ENCODE measurements at regions not wholly inside any gene's neighbourhood (a gene's known extent, or its start where the extent isn't known, plus 50 kb on each side); places are given as distances from the start of the nearest gene placed in this dataset.

DNA sequence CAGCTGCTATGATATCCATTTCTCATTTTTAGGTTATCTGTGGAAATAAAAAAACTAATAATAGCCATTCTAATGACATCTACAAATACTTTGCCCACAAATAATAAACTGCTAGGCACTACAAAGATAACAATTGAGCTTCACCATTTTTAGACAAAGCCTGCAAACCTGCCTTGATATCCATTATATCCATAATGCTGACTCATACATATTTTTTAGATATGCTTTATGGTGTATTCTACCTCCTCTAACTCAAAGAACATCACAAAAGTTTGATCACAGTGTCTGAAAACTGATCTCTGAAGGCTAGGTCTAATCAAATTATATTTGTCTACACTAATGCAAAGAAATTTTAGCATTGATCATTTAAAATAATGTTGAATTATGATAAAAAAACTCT lies 138.4 kb downstream of the HNMT start:
- DNase-seq (ENCODE audit: extremely low read depth in 1 of 11, low read depth in 9 of 11, low spot score in 4 of 11): no peak

DNA sequence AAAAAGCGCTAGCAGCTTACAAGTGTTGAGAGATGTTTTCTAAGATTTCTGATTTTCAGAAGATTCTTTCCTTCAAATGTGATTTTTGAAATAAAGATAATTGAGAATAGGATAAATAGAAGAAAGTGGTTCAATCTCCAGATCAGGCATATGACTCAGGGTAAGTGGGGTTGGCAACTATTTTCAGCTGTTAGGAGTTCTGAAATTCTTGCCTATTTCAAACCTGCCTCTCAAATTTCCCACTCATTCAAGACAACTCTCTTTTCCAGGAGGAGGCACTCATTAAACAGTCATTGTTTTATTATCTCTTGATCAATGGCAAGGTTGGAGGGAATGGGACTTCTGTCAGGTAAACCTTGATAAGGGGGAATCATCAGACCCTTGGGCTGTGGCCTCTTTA lies 138.9 kb downstream of the HNMT start:
- DNase-seq (ENCODE audit: extremely low read depth in 1 of 11, low read depth in 9 of 11, low spot score in 4 of 11): no peak

DNA sequence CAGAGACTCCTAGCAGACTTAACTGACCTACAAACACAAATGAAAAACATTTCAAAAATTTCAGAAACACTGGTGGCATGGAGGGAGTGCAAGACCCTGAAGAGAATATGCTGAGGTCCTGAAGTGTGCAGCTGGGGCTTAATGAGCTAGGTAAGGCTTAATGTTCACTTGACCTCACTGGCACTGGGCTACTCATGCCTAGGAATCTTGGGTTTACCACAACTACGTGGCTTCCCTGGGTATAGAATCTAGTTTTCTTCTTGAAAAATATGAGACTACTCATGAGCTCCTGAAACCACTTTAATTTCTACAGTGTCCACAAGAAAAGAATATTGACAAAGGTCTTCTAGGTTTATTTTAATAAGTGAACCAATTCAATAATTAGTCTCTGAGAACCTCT lies 139.8 kb downstream of the HNMT start:
- no peak for DNase-seq (ENCODE audit: extremely low read depth in 1 of 11, low read depth in 9 of 11, low spot score in 4 of 11)

DNA sequence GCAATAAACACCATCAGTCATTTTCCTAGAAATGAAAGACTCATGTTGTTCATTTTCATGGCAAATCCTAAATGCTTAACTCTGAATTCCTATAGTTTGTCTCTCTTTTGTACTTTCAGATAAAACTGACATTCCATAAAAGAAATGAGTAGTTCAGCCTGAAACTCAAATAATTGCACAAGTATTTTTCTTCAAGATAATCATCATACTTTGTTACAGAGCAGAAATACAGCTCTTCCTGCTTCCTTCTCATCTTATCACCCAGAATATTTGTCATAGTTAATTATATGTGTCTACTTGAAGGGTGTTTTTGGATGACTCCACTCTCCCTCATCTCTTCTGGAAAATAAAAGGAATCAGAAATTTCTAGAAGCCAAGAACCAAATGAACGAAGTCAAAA lies 141.1 kb downstream of the HNMT start:
- no peak for DNase-seq (ENCODE audit: extremely low read depth in 1 of 11, low read depth in 9 of 11, low spot score in 4 of 11)

DNA sequence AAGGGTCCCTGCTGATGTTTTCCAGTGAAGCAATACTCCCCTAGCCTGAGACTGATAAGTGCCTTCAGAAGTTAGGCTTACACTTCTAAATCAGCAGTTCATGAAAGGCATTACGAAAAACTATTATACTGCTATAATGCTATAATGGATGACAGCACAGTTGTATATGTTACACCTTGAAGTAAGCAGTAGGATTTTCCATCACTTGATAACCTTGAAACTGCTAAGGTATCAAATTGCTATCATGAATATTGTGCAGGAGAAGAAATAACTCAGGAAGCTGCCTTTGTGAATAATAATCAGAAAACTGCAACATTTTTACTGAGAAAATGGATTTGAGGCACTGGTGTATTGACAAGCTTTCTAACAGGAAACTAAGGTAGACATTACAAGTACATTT lies 142.3 kb downstream of the HNMT start:
- no peak for DNase-seq (ENCODE audit: extremely low read depth in 1 of 11, low read depth in 9 of 11, low spot score in 4 of 11)

DNA sequence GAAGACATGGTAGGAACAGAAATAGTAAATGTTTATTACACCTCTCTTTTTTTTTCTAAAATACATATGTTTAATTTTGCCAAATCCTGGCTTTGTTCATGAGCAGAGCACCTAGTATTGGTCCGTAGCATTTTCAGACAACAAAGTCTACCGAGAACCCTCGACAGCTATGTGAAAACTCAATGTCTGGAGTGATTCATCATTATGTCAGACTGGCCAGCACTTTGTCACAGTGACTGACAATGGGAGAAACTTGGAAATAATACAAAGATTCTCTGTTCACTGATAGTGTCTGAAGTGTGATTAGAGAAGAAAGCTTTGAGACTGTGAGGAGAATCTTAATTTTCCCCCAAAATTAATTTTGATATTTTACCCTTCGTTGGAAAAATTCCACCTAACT lies 143.0 kb downstream of the HNMT start:
- DNase-seq (ENCODE audit: extremely low read depth in 1 of 11, low read depth in 9 of 11, low spot score in 4 of 11): no peak

DNA sequence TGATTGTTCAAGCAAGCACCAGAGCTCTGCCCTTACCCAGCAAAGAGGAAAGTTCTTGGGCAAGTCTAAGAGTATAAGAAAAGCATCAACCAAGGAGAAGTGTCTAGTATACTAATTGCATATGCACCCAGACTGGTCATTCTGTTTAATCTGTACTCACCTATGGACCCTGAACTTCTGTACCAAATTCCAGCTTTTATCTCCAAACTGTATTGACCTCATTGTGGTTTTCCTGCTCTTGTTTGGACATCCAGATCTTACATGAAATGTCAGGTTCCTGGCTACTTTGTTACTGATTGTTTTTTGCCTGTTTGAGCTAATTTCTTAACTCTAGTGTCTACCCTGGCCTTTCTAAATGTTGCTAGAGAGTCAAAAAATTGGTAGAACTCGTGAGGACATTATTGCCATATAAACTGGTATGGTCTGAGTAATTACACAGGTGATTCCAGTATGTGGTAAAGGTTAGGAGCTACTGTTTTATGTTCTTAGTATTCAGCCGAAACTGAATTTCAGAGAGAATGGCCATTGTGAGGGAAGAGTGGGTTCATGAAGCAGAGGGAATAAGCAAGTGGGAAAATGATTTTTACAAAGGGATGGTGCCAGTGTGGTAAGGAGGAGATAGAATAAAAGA lies 146.3 kb downstream of the HNMT start:
- no peak for DNase-seq (ENCODE audit: extremely low read depth in 1 of 11, low read depth in 9 of 11, low spot score in 4 of 11)

DNA sequence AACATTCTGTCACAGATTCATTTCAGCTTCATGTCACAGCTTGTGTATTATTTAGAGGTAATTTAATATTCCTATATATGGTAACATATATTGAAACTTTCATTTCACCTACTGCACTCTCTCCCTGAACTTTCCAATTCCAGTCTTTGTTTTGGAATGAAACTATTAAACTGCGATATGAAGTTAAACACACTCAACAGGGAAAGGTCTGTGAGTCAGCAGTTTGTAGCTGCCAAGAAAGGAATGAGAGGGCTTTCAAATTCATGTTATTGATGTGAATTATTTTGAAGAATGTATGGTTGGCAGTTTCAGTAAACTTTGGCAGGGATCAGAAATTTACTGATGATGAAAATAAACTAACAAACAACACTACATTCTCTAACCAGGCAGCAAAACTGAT lies 148.3 kb downstream of the HNMT start:
- DNase-seq (ENCODE audit: extremely low read depth in 1 of 11, low read depth in 9 of 11, low spot score in 4 of 11): no peak

DNA sequence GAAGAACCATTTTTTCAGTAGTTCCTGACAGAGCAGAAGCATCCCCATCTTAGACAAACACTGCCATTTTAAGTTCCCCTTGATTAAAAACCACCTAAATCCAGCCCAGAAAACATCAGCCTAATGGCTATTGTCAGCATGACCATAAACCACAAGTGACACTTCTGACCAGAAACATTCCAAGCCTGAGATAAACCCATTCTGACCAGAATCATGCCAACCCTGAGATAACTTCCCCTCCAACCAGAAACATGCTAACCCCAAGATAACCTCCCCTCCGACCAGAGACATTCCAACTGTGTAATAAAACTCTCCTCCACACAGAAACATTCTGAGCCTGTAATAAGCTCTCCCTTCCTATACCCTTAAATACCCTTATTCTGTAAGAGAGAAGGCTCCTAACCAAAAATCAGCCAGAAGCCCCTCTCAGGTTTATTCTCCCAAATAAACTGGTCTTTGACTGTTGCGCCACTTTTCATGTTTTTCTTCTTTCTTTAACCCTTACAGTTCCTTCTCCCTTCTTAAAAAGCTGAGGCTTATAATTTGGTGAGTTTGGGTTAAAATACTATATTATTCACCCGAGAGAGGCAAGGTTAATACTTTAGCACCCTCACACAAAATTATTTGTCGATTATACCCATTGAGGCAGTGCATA lies 149.7 kb downstream of the HNMT start:
- no peak for DNase-seq (ENCODE audit: extremely low read depth in 1 of 11, low read depth in 9 of 11, low spot score in 4 of 11)

DNA sequence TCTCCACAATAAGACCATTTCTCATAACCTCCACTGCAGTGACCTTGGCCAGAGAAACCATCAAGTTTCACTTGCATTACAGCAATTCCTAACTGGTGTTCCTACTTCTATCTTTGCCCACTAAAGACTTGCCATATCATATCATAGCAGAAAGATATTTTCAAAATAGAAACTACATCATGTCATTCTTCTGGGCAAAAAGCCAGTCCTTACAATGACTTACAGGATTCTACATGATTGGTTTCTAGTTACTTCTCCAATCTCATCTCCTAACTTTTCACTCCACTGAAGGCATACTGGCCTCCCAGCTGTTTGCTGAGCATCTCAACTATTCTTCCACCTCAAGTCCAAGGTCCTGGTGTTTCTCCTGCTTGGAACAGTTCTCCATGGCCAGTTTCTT lies 151.4 kb downstream of the HNMT start:
- no peak for DNase-seq (ENCODE audit: extremely low read depth in 1 of 11, low read depth in 9 of 11, low spot score in 4 of 11)

DNA sequence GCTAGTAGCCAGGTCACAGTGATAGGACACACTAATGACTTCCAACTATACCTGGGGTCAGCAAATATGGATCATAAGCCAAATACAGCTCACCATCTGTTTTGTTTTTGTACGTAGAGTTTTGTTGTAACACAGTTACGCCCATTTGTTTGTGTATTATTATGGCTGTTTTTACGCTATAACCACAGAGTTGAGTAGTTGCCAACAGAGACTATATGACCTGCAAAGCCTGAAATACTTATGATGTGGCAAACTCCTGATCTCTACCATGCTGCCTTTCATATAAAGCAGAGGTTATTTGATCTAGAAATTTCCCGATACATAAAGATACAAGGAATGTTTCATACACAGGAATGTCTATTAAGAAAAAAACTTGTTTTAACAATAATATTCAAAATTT lies 152.2 kb downstream of the HNMT start:
- DNase-seq (ENCODE audit: extremely low read depth in 1 of 11, low read depth in 9 of 11, low spot score in 4 of 11): no peak

DNA sequence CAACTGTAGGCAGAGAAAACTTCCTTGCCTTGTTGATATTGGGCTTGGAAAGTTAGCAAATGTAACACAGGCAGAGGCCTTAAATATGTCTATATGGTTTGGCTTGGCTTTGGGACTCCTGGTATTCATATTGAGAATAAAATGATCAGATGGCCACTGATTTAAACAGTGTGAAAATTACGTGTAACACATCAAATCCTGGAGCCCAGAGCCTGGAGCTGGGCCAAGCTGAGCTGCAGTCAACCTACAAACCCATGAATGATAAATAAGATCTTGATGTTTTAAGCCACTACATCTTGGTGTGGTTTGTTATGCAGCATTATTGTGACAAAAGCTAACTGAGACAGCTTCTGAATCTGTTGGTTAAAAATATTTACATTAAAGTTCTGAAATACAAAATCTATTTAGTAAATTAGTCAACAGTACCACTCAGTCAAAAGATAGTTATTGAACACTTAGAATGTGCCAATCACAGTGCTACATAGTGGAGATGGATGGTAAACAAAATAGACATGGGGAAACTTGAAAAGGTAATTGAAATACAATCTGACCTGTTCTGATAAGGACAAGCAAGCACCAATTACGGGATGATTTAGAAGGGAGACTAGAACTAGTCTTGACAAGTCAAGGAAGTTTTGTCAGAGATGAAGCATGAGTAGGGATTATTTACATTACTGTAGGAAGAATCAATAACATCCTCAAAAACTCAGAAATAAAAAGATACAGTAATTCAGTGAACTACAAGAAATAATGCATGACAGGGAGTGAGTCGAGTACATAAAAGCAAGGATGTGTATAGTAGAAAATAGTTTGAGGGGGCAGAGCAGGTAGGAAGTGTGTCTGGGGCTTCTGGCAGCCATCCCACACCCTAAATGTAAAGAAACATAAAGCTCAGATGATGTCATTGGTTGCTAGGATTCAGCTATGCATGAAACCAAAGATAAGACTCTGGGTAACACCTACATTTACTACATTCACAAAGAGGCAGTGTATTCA lies 157.7 kb downstream of the HNMT start:
- no peak for DNase-seq (ENCODE audit: extremely low read depth in 1 of 11, low read depth in 9 of 11, low spot score in 4 of 11)

DNA sequence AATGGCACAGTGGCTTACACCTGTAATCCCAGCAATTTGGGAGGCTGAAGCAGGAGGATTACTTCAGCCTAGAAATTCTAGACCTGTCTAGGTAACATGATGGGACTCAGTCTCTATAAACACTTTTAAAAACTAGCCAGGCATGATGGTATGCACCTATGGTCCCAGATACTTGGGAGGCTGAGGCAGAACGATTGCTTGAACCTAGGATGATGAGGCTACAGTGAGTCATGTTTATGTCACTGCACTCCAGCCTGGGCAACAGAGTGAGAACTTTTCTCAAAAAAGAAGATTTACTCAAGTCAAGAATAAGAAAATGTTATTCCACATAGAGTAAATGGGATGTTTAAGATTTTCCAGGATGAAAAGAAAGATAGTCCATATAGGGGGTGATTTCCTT lies 158.6 kb downstream of the HNMT start:
- DNase-seq (ENCODE audit: extremely low read depth in 1 of 11, low read depth in 9 of 11, low spot score in 4 of 11): no peak

DNA sequence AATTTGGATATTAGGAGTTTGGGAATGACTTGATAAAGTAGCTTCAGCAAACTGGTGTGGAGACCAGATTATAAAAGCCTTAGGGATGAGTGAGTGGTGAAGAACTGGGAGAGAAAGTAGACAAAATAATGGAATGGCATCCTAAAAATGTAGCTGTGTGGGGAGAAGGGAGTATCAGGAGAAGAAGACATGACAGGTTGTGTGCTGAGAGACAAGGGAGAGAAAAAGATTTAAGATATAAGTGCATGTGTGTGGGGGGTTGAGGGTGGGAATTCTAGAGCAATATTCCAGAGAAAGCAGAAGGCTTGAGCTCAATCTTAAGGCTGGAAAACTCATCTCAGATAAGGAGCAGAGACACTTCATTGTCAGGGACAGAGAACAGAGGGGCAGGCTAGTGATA lies 159.5 kb downstream of the HNMT start:
- DNase-seq (ENCODE audit: extremely low read depth in 1 of 11, low read depth in 9 of 11, low spot score in 4 of 11): no peak

DNA sequence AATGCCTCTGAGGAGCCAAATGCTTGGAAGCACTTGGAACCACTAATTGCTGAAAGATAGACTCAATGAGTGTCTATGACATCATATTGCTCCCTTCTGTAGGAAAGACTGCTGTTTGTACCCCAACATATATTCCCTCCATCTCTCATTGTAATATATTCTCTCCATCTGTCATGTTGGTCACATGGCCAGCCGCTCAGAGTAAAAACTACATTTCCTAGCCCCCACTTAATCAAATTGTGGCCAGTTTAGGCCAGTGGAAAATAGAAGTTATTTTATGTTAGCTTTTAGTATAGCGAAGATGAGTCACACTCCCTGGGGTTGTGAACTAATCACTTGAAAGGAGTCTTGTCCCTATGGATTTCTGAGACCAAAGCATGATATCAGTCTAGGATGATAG lies 160.2 kb downstream of the HNMT start:
- no peak for DNase-seq (ENCODE audit: extremely low read depth in 1 of 11, low read depth in 9 of 11, low spot score in 4 of 11)

DNA sequence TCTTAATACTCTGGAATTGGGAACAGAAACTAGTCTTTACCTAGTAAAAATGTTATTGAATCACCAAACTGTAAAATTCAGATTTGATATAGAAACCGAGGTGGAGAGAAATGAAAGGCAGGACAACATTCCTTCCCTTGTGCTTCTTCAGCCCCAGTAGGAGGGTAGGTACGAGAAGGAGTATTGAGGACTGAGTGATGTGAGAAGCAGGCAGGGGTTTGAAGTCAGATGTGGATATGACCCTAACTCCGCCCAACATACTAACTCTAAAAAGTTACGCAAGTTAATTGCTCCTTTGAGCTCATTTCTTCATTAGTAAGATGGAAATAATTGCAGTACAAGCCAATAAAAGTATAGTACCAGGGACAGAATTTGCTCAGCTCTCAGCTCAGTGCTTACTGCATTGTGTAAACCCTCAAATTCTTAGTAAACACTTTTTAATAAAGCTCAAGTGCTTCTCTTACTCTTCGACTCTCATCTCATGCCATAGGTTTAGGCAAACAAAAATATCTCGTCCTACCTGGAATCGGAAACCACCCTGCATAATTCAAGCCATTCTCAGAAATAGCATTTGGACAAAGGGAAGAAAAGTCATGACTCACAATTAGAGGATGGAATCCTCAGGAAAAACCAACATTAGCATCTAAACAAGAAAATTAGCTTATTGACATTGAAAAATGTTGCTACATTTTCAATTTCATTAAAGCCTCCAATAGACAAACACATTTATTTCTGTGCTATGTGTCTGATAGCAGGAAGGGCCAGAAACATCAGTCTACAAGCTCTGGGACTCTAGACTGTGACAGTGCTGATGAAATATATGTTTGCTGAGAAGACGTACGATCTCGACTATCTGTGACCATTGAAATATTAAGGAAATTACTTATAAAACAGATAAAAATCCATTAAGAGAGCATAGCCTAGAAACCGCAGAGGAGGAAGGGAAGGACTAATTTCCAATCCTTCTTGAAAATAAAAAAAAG lies 161.3 kb downstream of the HNMT start:
- DNase-seq (ENCODE audit: extremely low read depth in 1 of 11, low read depth in 9 of 11, low spot score in 4 of 11): no peak

DNA sequence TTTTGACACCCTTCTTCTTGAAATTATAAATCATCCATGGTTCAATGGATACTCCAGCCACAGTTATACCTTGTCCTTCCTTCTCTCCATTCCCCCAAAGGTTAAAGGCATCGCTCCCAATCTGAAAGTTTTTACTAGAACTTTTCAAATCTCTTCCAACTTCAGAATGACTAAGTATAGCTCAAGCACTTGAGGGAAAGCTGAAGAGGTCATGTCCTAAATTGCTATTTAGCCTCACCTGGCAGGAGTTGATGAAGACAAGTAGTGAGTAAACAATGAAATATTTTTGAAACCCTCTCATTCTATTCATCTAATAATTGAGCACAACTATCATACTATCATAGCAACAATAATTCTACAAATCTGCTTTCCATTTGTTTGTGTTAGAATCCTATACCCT lies 167.8 kb downstream of the HNMT start:
- no peak for DNase-seq (ENCODE audit: extremely low read depth in 1 of 11, low read depth in 9 of 11, low spot score in 4 of 11)

DNA sequence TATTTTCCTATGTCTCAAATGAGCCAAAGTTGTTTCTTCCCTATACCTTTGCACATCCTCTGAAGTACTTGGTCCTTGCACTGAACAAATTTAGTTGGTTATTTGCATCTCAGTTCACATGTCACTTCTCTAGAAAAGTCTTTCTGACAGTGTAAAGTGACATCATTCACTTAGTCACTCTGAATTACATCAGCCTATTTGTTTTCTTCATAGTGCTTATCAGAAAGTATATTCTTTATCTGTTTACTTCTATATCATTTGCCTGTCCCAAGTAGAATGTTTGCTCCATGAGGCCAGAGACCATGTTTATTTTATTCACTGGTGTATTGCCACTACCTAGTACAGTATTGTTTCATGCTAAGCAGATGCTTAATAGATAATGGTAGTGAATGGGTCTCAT lies 173.7 kb downstream of the HNMT start:
- DNase-seq (ENCODE audit: extremely low read depth in 1 of 11, low read depth in 9 of 11, low spot score in 4 of 11): no peak

DNA sequence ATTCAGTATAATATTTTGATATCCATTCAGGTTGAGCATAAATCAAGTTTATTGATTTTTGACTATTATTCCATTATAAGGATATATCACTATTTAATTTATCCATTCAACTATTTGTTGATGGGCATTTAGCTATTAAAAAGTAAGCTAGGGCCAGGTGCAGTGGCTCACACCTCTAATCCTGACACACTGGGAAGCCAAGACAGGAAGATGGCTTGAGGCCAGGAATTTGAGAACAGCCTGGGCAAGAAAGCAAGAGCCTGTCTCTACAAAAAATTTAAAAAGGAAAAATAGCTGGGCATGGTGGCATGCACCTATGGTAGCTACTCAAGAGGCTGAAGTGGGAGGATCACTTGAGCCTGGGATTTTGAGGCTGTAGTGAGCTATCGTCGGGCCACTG lies 183.5 kb downstream of the HNMT start:
- no peak for DNase-seq (ENCODE audit: extremely low read depth in 1 of 11, low read depth in 9 of 11, low spot score in 4 of 11)

Measured in renal cortex interstitium (tissue), 11 donors.